Loucy (cell line): ENCODE measurements at regions not wholly inside any gene's neighbourhood (a gene's known extent, or its start where the extent isn't known, plus 50 kb on each side); places are given as distances from the start of the nearest gene placed in this dataset.

Experiments
- H2AFZ ChIP-seq: fragments of 200-600 bp; sonication (generic); 2 replicates; pipeline ENCODE4 v1.6.0; 2016; ENCODE audit warnings: antibody characterized with exemption, mild to moderate bottlenecking, low read length, moderate library complexity
- H3F3A ChIP-seq: fragments of 200-600 bp; 2 replicates; pipeline ENCODE4 v1.6.0; 2016; ENCODE audit warnings: antibody characterized with exemption, low read depth, mild to moderate bottlenecking
- H3K27me3 ChIP-seq: fragments of 200-600 bp; sonication (generic); 2 replicates; pipeline ENCODE4 v1.6.1; 2014; ENCODE audit warnings: low read length, mild to moderate bottlenecking; ENCODE audit not compliant: insufficient read depth, poor library complexity, severe bottlenecking
- H3K36me3 ChIP-seq: fragments of 200-600 bp; sonication (generic); 2 replicates; pipeline ENCODE4 v1.6.1; 2016; ENCODE audit warnings: low read length; ENCODE audit not compliant: insufficient read depth
- H3K4me1 ChIP-seq: fragments of 200-600 bp; sonication (generic); 2 replicates; pipeline ENCODE4 v1.5.1; 2014; ENCODE audit warnings: low read length, mild to moderate bottlenecking; ENCODE audit not compliant: insufficient read depth, poor library complexity, severe bottlenecking
- H3K4me2 ChIP-seq: fragments of 200-600 bp; sonication (generic); 2 replicates; pipeline ENCODE4 v1.6.0; 2014; ENCODE audit warnings: antibody characterized with exemption, low read length, low read depth, mild to moderate bottlenecking; ENCODE audit not compliant: poor library complexity, severe bottlenecking
- H3K4me3 ChIP-seq: fragments of 200-600 bp; sonication (generic); 2 replicates; pipeline ENCODE4 v1.5.1; 2014; ENCODE audit warnings: low read length, mild to moderate bottlenecking, mixed read lengths; ENCODE audit not compliant: poor library complexity, severe bottlenecking
- H3K79me2 ChIP-seq: fragments of 200-600 bp; sonication (generic); 2 replicates; pipeline ENCODE4 v1.6.1; 2014; ENCODE audit warnings: low read length; ENCODE audit not compliant: insufficient read depth
- H3K9ac ChIP-seq: fragments of 200-600 bp; sonication (generic); 2 replicates; pipeline ENCODE4 v1.6.0; 2014; ENCODE audit warnings: mild to moderate bottlenecking, low read depth, low read length, moderate library complexity; ENCODE audit not compliant: poor library complexity, severe bottlenecking
- H3K9me2 ChIP-seq: fragments of 200-600 bp; sonication (generic); replicated peaks from 2 replicates; pipeline ENCODE4 v1.6.1; 2016; ENCODE audit warnings: low read depth, low read length, mixed read lengths
- H3K9me3 ChIP-seq: fragments of 200-600 bp; sonication (generic); 2 replicates; pipeline ENCODE4 v1.6.1; 2014; ENCODE audit warnings: mild to moderate bottlenecking, antibody characterized with exemption, low read length, low read depth; ENCODE audit not compliant: insufficient read depth
- H4K20me1 ChIP-seq: fragments of 200-600 bp; sonication (generic); 2 replicates; pipeline ENCODE4 v1.6.0; 2014; ENCODE audit warnings: antibody characterized with exemption, low read length, mild to moderate bottlenecking; ENCODE audit not compliant: insufficient read depth, poor library complexity, severe bottlenecking
- EZH2phosphoT487 ChIP-seq: fragments of 200-600 bp; IDR thresholded peaks from 2 replicates; pipeline ENCODE4 v1.6.1; 2018; ENCODE audit warnings: antibody characterized with exemption, mild to moderate bottlenecking, moderate library complexity, borderline replicate concordance
- TF ChIP-seq, protein P1 (sequence below): fragments of 200-600 bp; sonication (generic); conservative IDR thresholded peaks from 2 replicates; pipeline ENCODE4 v1.5.1; 2014; ENCODE audit warnings: mild to moderate bottlenecking, antibody characterized with exemption, low read length

- no peak for TF ChIP-seq EZH2phosphoT487
- TF ChIP-seq, protein P1, sequence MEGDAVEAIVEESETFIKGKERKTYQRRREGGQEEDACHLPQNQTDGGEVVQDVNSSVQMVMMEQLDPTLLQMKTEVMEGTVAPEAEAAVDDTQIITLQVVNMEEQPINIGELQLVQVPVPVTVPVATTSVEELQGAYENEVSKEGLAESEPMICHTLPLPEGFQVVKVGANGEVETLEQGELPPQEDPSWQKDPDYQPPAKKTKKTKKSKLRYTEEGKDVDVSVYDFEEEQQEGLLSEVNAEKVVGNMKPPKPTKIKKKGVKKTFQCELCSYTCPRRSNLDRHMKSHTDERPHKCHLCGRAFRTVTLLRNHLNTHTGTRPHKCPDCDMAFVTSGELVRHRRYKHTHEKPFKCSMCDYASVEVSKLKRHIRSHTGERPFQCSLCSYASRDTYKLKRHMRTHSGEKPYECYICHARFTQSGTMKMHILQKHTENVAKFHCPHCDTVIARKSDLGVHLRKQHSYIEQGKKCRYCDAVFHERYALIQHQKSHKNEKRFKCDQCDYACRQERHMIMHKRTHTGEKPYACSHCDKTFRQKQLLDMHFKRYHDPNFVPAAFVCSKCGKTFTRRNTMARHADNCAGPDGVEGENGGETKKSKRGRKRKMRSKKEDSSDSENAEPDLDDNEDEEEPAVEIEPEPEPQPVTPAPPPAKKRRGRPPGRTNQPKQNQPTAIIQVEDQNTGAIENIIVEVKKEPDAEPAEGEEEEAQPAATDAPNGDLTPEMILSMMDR: no peak
- H3K36me3 ChIP-seq: no peaks in the 10 kb centered on the region
- no peak overlapping the region for H3K4me2 ChIP-seq
- H3K4me1 ChIP-seq: no peaks in the 10 kb centered on the region
- no peaks in the 10 kb centered on the region for H3K79me2 ChIP-seq
- H2AFZ ChIP-seq: no peak overlapping the region
- H3K9me2 ChIP-seq: no peaks in the 10 kb centered on the region
- no peaks in the 10 kb centered on the region for H3K9me3 ChIP-seq
- no peaks in the 10 kb centered on the region for H3F3A ChIP-seq
- no peak overlapping the region for H3K4me3 ChIP-seq
- H3K27me3 ChIP-seq: no peaks in the 10 kb centered on the region
- no peaks in the 10 kb centered on the region for H4K20me1 ChIP-seq
- no peak overlapping the region for H3K9ac ChIP-seq
Observed at GRCh38 chr17:5672815-5673430, 88.6 kb upstream of the NLRP1 start.

DNA sequence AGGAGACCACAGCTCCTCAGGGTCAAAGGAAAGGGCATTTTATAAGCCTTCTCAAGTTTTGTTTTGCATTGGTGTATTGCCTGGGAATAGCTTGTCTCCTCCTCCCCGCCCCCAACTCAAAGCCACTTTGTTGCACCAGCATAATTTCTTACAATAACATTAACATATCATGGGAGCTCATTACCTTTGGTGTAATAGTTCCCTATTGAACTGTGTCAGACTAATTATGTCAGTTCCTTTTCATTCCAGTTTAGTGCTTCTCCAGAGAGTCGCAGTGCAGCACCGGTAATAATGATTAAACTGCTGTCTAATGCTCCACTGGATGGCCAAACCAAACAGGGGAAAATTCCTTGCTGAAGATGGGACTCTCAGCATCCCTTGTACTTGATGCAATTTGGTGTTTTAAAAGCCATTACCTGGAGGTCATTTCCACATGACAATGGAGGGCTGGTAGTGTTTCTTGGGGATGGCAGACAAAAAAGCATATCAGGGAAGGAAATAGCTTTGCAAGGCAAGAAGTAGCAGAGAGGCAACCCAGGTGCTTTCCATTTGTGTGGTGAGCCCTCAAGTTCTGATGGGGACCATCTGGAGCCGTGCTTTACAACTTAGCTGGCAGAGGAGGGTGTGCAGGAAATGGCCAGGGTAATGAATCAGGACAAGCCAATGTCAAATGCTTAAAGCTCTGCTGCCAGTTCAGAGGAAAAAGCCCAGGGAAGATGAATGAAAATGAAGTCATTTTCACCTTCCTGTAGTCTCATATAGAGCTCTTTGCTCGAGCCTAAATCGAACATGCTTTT, 91.5 kb upstream of the NLRP1 start:
- Histone ChIP-seq H3K9me3 (no peaks in the 10 kb centered on the region; the same call in 1 of the 2 replicates), H3K9ac (no peak overlapping the region), H3K9me2 (no peaks in the 10 kb centered on the region), H3F3A (no peaks in the 10 kb centered on the region), H4K20me1 (no peaks in the 10 kb centered on the region), H3K4me1 (no peaks in the 10 kb centered on the region), H3K4me3 (no peak overlapping the region), H3K36me3 (no peaks in the 10 kb centered on the region), H2AFZ (no peak overlapping the region), H3K4me2 (no peak overlapping the region), H3K79me2 (no peaks in the 10 kb centered on the region), H3K27me3 (no peaks in the 10 kb centered on the region)
- TF ChIP-seq, protein P1: no peak

DNA sequence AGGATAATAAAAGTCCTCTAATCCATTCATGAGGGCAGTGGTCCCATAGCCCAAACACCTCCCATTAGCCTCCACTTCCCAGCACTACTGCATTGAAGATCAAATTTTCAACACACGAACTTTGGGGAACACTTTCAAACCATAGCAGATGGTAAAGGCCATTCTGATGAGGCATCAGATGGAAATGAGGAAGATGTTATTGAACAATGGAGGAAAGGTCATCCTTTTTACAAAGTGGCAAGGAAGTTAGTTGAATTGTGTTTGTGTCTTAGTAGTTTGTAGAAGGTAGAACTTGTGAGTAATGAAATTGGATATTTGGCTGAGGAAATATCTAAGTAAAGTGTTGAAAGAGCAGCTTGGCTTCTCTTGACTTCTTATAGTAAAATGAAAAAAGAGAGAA, 93.3 kb upstream of the NLRP1 start:
- no peak for TF ChIP-seq EZH2phosphoT487
- TF ChIP-seq, protein P1: no peak
- H4K20me1 ChIP-seq: no peaks in the 10 kb centered on the region
- no peaks in the 10 kb centered on the region for H3K9me2 ChIP-seq
- no peaks in the 10 kb centered on the region for H3K4me1 ChIP-seq
- no peaks in the 10 kb centered on the region for H3K36me3 ChIP-seq
- no peaks in the 10 kb centered on the region for H3K27me3 ChIP-seq
- no peak overlapping the region for H3K9ac ChIP-seq
- no peak overlapping the region for H3K4me3 ChIP-seq
- no peaks in the 10 kb centered on the region for H3F3A ChIP-seq
- no peak overlapping the region for H3K4me2 ChIP-seq
- no peaks in the 10 kb centered on the region; the same call in 1 of the 2 replicates for H3K9me3 ChIP-seq
- no peak overlapping the region for H2AFZ ChIP-seq
- H3K79me2 ChIP-seq: no peaks in the 10 kb centered on the region
